ENCODE measurements at regions not wholly inside any gene's neighbourhood (a gene's known extent, or its start where the extent isn't known, plus 50 kb on each side); places are given as distances from the start of the nearest gene placed in this dataset.

GRCh38 chr22:44437216-44438055, 60.6 kb downstream of the RTL6 start:
- TF ChIP-seq, protein P1, sequence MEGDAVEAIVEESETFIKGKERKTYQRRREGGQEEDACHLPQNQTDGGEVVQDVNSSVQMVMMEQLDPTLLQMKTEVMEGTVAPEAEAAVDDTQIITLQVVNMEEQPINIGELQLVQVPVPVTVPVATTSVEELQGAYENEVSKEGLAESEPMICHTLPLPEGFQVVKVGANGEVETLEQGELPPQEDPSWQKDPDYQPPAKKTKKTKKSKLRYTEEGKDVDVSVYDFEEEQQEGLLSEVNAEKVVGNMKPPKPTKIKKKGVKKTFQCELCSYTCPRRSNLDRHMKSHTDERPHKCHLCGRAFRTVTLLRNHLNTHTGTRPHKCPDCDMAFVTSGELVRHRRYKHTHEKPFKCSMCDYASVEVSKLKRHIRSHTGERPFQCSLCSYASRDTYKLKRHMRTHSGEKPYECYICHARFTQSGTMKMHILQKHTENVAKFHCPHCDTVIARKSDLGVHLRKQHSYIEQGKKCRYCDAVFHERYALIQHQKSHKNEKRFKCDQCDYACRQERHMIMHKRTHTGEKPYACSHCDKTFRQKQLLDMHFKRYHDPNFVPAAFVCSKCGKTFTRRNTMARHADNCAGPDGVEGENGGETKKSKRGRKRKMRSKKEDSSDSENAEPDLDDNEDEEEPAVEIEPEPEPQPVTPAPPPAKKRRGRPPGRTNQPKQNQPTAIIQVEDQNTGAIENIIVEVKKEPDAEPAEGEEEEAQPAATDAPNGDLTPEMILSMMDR (conservative IDR thresholded peaks at IDR 0.05; ENCODE audit: low read length), result no peak
- TF ChIP-seq EZH2phosphoT487 (IDR thresholded peaks at IDR 0.05; ENCODE audit: borderline replicate concordance, low read depth, low read length), result no peak

Measured in OCI-LY7 (cell line).